Muscle layer of colon (tissue), 2 donors: ENCODE measurements at regions not wholly inside any gene's neighbourhood (a gene's known extent, or its start where the extent isn't known, plus 50 kb on each side); places are given as distances from the start of the nearest gene placed in this dataset.

Experiments
- H3K27ac ChIP-seq: one replicate; pipeline ENCODE4 v1.7.0; 2013; ENCODE audit warnings: low read depth, mild to moderate bottlenecking, low read length, moderate library complexity
- H3K27me3 ChIP-seq, 2 donors: one replicate each; pipeline ENCODE4 v1.7.0; 2013; ENCODE audit warnings: low read length in 2 of 2, mild to moderate bottlenecking in 2 of 2; ENCODE audit not compliant: insufficient read depth in 2 of 2, control insufficient read depth in 1 of 2
- H3K36me3 ChIP-seq: one replicate; pipeline ENCODE4 v1.7.0; 2013; ENCODE audit warnings: mild to moderate bottlenecking, low read length; ENCODE audit not compliant: insufficient read depth
- H3K4me1 ChIP-seq: one replicate; pipeline ENCODE4 v1.7.0; 2013; ENCODE audit warnings: mild to moderate bottlenecking, low read length; ENCODE audit not compliant: insufficient read depth
- H3K4me3 ChIP-seq, 2 donors: one replicate each; pipeline ENCODE4 v1.7.0; 2013; ENCODE audit warnings: low read length in 2 of 2, low read depth in 1 of 2, mild to moderate bottlenecking in 1 of 2, moderate library complexity in 1 of 2
- H3K9ac ChIP-seq: one replicate; pipeline ENCODE4 v1.7.0; 2013; ENCODE audit warnings: low read length
- H3K9me3 ChIP-seq: one replicate; pipeline ENCODE4 v1.7.0; 2013; ENCODE audit warnings: mild to moderate bottlenecking, low read length
- donor health status: abdominal sarcoma.
- donor health status: Adenocarcinoma of cecum.

DNA sequence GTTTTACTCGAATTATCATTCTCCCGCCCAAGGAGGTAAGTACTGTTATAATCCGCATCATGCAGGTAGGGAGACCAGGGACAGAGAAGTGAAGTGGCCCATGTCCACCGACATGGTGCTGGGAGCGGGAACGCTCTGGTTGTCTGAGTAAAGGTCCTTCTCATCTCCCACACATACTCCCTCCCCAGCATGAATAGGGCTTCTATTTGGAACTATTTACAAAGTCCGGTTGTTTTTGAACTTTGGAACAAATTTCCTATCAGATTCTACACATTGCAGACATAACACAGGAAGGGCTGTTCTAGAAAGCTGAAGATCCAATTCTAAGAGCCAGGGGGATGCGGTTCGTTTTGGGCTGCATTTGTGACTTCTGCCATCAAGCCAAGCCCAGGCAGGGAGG lies 94.8 kb upstream of the TLE3 start:
- no peaks in the 10 kb centered on the region for H3K36me3 ChIP-seq
- peaks cover 18% of the 10 kb centered on the region for H3K4me1 ChIP-seq
- no peaks in the 10 kb centered on the region for H3K9me3 ChIP-seq
- no peaks in the 10 kb centered on the region for H3K27me3 ChIP-seq
- no peak overlapping the region for H3K4me3 ChIP-seq
- H3K27ac ChIP-seq, result no peak overlapping the region
- no peak overlapping the region for H3K9ac ChIP-seq

DNA sequence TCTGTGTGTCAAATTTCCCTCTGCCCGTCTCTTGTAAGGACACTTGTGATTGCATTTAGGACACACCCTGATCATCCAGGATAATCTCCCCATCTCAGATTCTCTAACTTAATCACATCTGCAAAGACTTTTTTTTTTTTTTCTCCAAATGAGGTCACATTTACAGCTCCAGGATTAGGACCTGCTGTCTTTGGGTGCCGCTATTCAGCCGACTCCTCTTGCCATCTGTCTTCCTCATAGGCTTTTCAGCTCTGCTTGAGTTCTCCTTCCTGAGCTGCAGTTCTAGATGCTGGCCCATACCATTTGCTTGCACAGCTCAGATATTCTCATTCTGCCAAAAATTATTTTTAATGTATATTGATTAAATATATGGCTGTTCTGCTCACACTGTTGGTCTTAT lies 94.3 kb upstream of the TLE3 start:
- no peak overlapping the region for H3K27ac ChIP-seq
- H3K9ac ChIP-seq, result no peak overlapping the region
- no peaks in the 10 kb centered on the region for H3K36me3 ChIP-seq
- H3K4me1 ChIP-seq, result peaks cover 18% of the 10 kb centered on the region
- no peaks in the 10 kb centered on the region for H3K27me3 ChIP-seq
- no peaks in the 10 kb centered on the region for H3K9me3 ChIP-seq
- no peak overlapping the region for H3K4me3 ChIP-seq

DNA sequence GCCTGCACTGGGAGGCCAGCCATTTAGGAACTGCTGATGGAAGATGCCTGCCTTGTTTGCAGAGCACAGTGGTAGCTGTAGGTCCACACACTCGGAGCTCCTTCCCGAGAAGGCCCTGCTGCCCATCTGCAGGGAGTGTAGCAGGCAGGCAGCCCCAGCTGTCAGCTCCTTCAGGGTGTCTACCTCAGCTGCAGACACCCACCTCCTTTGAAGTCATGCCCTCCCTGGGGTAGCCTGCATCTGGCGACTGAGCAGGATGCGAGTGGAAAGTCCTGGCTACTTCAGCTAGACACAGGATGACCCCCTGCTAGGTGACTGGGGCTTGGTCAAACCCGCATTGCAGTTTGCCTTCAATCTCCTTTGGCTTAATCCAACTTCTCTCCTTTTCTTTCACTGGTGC lies 93.2 kb upstream of the TLE3 start:
- no peaks in the 10 kb centered on the region for H3K27me3 ChIP-seq
- H3K4me1 ChIP-seq, result peaks cover 9% of the 10 kb centered on the region
- no peak overlapping the region for H3K27ac ChIP-seq
- no peak overlapping the region for H3K4me3 ChIP-seq
- no peaks in the 10 kb centered on the region for H3K36me3 ChIP-seq
- H3K9ac ChIP-seq, result no peak overlapping the region
- no peaks in the 10 kb centered on the region for H3K9me3 ChIP-seq

DNA sequence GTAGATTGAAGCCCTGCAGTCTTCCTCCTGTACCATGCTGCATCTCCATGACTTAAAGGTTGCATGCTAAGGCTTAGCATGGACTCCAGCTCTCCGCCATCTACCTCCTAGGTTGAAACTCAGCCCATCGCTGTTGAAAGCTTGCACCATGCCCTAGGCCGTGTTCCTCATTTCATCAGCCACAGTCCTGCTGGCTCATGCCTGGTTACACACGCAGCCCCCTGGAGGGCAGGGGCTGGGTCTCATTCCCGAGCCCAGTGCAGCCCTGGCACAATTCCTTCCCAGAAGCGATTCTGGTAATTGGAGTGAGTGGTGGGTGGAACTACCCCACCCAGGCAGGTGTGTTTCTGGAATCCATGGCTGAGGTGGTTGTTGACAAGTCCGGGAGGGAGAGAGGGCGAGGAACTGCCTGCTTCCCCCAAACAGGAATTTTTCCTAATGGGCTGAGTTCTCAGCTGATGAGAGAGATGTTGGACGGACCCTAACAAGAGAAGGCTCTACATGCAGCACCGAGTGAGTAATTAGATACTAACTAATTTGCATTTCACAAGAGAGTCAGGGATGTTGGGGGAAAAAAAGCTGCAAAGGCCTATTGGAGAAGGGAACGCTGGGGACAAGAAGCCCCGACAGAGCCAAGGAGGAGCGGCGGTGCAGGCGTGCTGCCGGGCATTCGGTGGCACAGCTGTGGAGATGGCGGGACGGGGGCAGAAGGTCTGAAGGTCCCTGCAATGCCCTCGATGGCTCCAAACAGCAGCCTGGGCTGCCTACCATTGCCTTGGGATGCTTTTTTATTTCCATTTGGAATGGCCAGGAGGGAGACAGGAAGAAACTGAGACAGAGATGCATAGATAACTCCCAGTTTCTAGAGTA lies 92.3 kb upstream of the TLE3 start:
- Histone ChIP-seq H3K9me3 (no peaks in the 10 kb centered on the region), H3K27me3 (no peaks in the 10 kb centered on the region), H3K4me3 (no peak overlapping the region), H3K9ac (no peak overlapping the region), H3K27ac (no peak overlapping the region), H3K36me3 (no peaks in the 10 kb centered on the region), H3K4me1 (peaks cover under 1% of the 10 kb centered on the region)

DNA sequence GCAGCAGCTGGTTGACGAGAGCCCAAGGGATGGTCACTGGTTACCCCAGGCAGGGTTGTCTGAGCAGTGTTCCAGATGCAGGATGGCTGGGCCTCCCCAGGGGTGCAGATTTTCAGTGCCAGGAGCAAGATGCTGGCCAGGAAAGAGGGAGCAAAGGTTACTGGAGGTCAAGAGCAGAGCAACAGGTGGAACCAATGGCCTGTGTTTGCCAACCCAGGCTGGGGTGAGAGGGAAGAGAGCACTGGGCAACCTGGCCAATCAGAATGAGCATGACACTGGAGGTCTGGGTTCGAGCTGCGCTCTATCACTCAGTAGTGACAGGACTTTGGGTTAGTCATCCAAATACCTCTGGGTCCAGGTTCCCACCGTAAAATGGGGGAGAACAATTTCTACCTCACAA lies 90.6 kb upstream of the TLE3 start:
- Histone ChIP-seq H3K27ac (no peak overlapping the region), H3K36me3 (no peaks in the 10 kb centered on the region), H3K27me3 (no peaks in the 10 kb centered on the region), H3K9ac (no peak overlapping the region), H3K4me1 (no peaks in the 10 kb centered on the region), H3K4me3 (no peak overlapping the region), H3K9me3 (no peaks in the 10 kb centered on the region)

DNA sequence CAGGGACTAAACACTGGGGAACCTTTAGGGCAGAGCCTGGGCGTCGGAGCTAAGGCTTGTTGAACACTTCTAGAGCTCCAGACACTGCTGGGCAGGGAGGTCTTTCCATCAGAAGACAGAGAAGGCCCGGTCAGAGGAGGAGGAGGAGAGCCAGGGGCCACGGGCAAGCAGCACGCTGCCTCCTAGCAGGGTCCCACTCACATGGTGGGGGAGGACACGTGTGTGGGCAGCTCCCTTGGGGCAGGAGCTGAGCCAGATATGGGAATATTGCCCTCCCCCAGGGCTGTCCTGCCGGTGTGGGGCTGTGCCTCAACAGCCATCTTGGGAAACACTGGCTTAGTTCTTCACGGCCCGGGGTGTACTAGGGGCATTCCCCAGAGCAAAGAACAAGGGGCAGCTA lies 89.6 kb upstream of the TLE3 start:
- Histone ChIP-seq H3K9ac (no peak overlapping the region), H3K4me3 (no peak overlapping the region)

DNA sequence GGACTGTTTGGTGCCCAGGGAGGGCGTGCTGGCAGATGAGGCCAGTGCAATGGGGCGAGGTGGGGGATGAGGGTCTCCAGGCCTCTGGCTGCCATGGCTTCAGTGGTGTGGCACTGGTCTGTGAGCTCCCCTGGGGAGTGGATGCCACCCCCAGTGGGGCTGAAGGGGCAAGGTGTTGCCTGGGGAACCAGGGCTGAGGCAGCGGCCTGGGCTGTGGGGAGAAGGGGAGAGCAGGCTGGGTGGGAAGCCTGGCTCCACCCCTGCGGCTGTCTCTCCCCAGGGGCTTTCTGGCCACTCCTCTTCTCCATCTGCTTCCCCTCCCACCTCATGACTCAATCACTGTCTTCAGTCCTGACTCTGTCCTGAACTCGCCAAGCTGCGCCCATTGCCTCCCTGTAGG lies 88.4 kb upstream of the TLE3 start:
- Histone ChIP-seq H3K36me3 (no peaks in the 10 kb centered on the region), H3K27me3 (no peaks in the 10 kb centered on the region), H3K9me3 (no peaks in the 10 kb centered on the region), H3K9ac (no peak overlapping the region), H3K4me3 (no peak overlapping the region), H3K27ac (no peak overlapping the region), H3K4me1 (no peaks in the 10 kb centered on the region)

More for the DNA sequence above, 89.6 kb upstream of the TLE3 start:
- no peaks in the 10 kb centered on the region for H3K9me3 ChIP-seq
- no peaks in the 10 kb centered on the region for H3K36me3 ChIP-seq
- H3K27ac ChIP-seq, result no peak overlapping the region
- no peaks in the 10 kb centered on the region for H3K27me3 ChIP-seq
- no peaks in the 10 kb centered on the region for H3K4me1 ChIP-seq

DNA sequence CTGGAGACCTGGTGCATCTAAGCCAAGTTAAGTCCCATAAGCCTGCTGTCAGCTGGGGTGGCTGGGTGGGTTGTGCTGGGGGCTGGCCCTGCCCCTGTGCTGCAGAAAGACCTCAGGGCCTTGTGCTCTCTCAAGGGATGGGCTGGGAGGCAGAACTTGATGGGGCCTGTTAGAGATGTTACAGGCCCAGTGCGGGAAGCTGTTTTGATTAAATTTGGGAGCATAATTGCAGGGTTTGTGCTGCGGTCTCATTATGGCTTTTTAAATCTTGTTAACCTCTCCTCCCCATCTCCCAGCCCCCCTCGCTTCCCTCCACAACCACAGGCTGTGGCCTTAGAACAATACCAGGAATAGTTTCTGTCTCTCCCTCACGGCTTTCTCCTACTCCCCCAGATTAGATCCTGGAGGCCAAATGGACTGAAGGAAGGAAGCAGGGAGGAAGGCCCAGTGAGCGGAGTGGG lies 87.6 kb upstream of the TLE3 start:
- Histone ChIP-seq H3K9me3 (no peaks in the 10 kb centered on the region), H3K4me3 (no peak overlapping the region), H3K4me1 (no peaks in the 10 kb centered on the region), H3K27me3 (no peaks in the 10 kb centered on the region), H3K27ac (no peak overlapping the region), H3K9ac (no peak overlapping the region), H3K36me3 (no peaks in the 10 kb centered on the region)

DNA sequence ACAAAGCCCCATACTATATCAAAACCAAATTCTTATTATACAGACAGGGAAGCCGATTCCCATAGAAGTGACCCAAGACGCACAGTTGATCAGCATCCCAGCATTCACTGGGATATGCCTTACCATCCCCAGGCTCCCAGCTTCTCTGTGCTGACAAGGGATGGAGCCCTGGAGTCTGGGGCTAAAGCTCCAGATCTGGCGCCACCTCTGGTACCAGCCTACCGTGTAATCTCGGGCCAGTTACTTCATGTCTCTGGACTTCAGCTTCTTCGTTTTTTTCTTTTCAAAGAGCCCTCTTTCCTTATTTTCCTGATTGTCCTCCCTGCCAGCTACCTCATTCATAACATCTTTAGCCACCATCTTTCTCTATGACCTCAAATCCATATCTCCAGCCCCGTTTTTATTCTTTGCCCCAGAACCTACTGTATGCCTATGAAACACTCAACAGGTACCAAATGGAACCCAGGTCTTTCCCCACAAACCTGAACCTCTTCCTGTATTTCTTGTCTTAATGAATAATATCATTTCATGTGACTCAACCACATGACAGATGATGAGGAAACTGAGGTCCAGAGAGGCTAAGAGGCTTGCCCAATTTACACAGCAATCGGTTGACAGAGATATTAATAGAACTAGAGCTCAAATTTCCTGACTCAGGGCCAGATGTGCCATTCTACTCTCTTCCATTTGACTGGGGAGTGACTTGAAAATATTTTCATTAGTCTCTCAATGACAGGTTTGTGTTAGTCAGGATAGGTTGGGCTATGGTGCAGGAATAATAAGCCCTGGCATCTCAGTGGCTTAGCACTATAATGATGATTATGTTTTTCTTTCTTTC lies 85.4 kb upstream of the TLE3 start:
- Histone ChIP-seq H3K9me3 (no peaks in the 10 kb centered on the region), H3K27me3 (no peaks in the 10 kb centered on the region), H3K4me1 (no peaks in the 10 kb centered on the region), H3K27ac (no peak overlapping the region), H3K4me3 (no peak overlapping the region), H3K9ac (no peak overlapping the region), H3K36me3 (no peaks in the 10 kb centered on the region)

DNA sequence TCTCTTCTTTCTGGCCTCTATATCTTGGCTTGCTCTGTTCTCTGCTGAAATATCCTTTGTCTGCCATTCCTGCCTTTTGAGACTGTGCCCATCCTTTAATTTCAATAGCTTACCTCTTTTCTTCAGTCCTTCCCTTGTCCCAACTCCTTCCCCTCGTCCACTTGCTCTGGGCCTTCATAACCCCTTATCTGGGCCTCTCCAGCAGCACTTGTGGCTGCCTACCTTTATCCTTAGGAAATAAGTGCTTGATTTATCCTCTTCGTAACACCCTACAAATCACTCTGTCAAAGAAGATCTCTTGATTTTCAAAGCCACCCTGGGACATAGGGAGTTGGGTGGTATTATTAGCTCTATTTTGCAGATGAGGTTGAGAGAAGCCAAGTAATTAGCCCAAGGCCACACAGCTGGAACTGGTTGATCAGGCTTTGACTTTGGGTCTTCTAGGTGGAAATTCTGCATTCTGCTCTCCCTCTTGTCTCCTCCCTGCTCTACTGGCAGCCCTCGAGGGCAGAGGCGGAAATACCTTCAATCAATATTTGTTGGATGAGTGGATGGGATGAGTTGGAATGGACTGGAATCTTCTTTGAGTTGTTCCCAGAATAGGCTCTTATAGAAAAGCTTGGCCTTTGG lies 84.0 kb upstream of the TLE3 start:
- Histone ChIP-seq H3K4me1 (no peaks in the 10 kb centered on the region), H3K36me3 (no peaks in the 10 kb centered on the region), H3K9ac (no peak overlapping the region), H3K27ac (no peak overlapping the region), H3K27me3 (no peaks in the 10 kb centered on the region), H3K9me3 (no peaks in the 10 kb centered on the region), H3K4me3 (no peak overlapping the region)

DNA sequence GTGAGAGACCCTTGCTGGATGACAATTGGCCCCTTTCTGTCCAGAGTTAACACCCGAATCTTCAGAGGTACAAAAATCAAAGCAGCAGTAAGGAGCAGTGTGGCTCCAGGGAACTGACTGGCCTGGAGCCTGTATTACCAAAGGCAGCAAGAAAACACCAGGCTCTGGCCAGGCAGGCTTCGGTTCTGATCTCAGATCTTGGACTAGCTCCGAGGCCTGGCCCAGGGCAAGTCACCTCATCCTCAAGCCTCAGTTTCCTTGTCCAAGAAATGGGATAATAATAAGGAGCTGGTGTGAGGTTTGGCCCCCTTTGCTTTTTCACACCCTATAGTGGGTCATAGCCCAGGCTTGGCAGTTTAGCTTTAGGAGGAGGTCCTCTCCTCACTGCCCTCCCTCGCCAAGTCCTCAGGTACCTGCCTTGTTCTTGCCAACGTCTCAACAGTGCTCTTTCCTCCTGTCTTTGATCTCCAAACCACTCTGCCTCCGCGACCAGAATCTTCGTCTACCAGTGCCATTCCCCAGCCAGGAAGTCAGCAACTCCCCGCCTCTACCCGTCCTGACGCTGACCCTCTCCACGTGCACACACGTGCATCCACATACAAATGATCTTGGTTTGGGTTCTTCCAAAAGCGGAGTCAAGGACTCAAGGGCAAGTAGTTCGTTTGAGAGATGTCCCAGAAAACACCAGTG lies 82.6 kb upstream of the TLE3 start:
- Histone ChIP-seq H3K9me3 (no peaks in the 10 kb centered on the region), H3K4me1 (no peaks in the 10 kb centered on the region), H3K27ac (no peak overlapping the region), H3K36me3 (no peaks in the 10 kb centered on the region), H3K27me3 (no peaks in the 10 kb centered on the region), H3K4me3 (no peak overlapping the region), H3K9ac (no peak overlapping the region)
